GM19372 (cell line): ENCODE measurements at regions not wholly inside any gene's neighbourhood (a gene's known extent, or its start where the extent isn't known, plus 50 kb on each side); places are given as distances from the start of the nearest gene placed in this dataset.
"Not testable (repeated sequence)": the region's sequence is repeated elsewhere in the genome, so short reads cannot be mapped to it uniquely, and the experiment has no call there.

Experiments
- ATAC-seq: cut with Tn5 transposase; IDR thresholded peaks from one replicate; pipeline ENCODE4 v1.9.1; 2021; ENCODE audit warnings: mild to moderate bottlenecking, low read depth, moderate library complexity; ENCODE audit not compliant: unreplicated experiment

DNA sequence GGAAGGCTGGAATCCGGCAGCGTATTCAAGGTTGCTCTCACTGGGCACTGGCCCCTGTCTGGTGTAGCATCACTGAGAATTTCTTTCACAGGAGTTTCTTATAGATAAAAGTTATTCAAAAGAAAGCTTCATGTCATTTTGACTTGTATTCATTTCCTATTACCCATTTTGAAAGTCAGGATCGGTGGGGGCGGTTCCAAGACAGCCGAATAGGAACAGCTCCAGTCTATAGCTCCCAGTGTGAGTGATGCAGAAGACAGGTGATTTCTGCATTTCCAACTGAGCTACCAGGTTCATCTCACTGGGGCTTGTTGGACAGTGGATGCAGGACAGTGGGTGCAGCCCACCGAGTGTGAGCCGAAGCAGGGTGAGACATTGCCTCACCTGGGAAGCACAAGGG, 51.5 kb upstream of the CDC42EP3 start:
- ATAC-seq, result not testable (repeated sequence)

DNA sequence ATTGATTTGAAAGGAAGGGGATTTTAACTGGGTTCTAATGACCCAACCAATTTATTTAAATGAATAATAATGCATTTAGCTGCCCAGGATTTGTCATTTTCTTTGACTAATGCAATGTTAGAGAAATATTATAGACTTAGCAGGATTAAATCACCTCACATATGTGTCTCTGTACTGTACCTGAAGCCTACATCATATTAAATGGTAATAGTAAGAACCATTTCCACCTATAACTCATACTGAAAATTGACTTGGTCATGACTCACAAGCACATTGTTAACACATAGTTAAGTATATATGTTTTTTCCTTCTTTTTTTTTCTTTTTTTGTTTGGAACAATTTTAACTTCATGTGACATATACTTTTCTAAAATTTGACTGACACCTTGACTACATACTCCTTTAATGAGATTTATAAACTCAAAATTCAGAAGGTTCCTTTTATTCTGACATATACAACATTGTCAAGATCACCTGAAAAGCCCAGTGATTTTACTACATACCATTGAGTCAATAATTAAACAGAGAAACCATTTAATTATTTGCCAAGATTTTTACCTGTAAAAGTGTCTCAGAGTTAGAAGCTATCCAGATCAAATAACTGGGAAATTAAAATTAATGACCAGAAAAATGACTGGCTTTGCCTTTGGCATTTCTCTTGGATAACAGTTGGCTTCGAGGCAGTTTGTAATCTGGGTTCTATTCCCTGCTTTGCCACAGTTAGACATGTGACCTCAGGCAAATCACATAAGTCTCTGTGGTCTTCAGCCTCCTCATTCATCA, 58.8 kb upstream of the CDC42EP3 start:
- ATAC-seq, result no peak

DNA sequence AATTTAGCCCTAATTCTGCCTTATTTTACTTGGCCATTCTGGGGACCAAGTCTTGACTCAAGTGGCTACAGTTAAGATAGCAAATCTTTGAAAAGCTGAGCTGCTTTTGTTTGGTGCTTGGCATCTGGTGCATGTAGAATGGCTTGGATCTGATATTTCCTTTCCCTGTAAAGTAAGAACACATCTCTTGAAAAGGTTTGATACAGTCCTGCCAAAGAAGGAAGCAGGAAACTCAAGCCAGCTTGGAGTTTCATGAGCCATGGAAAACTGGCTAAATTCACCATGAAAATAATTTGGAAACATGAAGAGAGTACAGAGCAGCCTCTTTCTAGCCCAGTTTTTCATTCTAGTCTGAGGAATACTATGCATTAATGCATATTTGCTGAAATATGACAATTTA, 61.0 kb upstream of the CDC42EP3 start:
- ATAC-seq, result not testable (repeated sequence)

DNA sequence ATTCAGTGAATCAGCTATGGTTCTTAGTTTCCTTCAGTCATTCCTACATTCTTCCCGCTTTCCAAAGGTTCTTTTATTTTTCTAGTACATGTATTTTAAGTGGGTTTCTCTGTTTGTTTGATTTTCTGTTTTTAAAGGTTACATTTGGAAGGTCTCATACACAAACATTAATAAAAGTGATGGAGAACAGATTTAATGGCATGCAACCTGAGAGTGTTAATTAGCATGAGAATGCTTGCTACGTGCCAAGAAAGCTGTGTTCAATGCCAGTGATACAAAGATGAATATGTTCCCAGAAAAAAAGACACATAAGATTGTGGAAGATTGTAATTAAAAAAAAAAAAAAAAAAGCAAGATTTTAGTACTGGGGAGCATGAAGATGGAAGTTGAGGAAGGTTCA, 61.8 kb upstream of the CDC42EP3 start:
- no peak for ATAC-seq

DNA sequence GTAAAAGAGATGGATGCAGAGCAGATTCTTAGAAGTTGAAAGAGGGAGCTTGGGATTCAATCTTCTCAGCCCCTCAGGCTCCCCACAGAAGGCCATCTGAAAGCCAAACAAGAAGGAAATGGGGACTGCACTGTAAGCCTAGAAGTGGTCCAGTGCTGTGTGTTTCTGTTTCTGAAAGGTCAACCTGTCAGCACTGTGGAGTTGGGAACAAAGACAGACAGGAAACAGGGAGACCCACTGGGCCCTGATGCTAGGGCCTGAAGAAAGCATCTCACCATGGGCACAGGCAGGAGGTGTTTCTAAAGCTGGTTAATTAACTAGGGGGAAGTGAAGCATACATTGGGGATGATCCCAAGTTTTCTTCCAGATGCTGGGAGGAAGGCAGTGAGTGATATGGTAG, 62.5 kb upstream of the CDC42EP3 start:
- ATAC-seq, result not testable (repeated sequence)

DNA sequence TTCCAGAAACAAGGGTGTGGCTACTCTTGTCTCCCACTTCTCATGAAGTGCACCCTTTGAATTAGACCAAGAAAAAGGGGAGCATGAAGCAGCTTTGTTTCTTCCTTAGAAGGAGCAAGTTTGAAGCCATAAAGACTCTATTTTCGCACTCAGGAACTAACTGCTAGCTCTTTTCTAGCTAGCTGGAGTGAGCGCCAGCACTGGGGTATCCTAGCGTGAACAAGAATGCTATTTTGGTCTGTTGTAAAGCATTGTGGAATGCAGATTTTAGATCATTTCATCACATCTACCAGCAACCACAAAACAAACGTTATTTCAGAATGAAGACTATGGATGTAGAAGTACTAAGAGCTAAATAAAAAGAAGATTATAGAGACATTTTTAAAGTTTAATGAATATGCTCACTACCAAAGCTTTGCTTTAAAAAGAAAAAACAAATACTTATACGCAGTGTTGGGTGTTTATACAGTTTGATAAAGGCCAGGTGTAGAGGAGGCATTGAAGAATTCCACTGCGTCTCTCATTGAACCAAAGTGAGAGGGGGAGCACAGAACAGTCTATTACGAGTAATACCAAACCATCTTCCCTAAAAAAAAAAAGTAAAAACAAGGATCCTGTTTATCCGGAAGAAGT, 63.6 kb upstream of the CDC42EP3 start:
- ATAC-seq, result not testable (repeated sequence)

DNA sequence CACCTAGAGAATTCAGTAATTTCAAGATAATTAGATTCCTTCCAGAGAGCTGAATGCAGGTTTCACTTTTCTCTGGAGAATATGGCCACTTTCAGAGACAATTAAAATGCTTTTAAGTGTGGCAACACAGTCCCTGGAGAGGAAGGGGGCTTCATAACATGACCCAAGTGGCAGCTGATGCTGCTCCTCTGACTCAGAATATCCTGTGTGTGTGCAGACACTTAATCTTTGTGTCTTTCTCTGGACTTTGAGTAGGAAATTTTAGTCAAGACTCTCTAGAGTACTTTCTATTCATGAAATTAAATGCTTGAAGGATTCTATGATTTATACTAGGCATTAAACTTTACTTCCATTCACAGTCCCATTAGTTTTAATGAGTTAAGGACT, 64.1 kb upstream of the CDC42EP3 start:
- ATAC-seq, result not testable (repeated sequence)

DNA sequence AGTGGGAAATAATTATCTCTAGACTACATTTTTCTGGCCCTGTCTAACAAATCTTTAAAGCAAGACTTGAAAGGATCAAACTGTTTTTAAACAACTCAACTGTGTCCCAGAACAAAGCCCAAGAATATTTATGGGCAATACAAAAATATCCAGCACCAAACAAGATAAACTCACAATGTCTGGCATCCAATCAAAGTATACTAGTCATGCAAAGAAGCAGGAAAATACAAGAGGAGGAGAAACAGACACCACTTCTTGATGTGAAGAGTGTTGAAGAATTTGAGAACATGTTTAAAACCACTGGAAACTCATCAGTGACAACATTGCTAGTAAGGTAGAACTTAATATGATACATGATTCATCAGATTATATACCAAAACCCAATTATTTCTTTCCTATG, 66.1 kb upstream of the CDC42EP3 start:
- ATAC-seq, result no peak

DNA sequence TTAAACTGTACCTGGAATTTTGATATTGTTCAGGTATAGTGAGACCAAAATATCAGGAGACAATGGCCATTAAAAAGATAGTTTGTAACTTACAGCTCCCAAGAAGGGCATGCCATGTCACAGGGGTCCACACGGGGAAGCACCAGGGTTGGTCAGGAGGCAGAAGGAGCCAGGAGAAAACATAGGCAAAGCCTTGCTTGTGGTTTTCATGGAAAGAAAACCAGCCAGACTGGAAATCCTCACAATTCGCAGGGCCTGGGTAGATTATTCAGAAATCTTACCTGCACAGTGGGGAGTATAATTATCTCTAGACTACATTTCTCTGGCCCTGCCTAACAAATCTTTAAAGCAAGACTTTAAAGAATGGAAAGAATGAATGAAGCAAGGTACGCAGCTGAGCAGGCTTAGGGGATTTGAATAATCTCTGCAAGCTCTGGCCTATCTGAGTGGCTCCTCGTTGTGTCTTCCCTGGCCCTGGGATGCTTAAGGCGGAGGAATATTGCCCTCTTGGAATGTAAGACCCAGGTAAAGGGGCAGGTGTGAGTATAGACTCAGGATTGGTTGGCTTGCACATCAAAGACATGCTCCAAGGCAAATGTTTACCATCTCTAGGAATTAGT, 66.9 kb upstream of the CDC42EP3 start:
- ATAC-seq, result no peak

DNA sequence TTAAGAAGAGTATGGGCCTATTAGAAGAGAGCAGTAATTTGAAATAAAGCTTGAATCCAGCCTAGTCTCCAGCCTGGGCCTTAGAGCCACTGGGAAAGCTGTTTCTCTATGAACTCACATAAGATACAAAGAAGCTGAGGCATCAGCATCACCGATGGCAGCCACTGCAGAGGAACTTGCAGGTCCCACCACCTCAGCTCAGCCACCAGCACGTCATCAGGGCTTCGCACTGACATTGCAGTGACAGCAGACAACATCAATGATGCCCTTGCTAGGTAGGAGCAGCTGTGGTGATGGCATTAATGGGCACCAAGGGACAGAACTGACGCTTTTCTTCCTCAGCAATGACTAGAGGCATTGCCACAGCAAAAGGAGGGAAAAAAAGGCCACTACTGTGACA, 67.7 kb upstream of the CDC42EP3 start:
- no peak for ATAC-seq

DNA sequence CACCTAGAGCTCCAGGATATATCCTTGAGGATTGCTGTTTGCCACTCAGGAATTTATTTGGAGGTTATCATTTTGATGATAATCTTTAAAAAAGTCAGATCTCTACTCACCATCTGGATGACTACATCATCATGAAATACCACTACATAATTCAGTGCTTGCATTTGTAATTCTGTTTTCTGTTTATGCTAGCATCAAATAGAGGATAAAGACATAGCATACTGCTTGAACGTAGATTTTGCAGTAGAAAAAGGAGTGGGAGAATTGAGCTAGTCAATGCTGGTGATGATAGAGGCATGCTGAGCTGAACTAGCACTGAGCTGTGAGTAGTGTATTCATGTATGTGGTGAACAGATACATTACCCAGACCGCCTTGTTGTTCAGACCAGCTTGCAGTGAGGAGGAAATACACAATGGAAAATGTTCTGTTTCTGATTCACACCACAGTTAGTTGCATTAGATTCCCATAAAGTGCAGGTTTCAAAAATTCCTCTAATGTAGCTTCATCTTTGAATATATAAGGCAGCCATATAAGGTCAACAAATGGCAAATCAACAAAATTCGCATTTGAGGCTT, 68.8 kb upstream of the CDC42EP3 start:
- ATAC-seq, result no peak

DNA sequence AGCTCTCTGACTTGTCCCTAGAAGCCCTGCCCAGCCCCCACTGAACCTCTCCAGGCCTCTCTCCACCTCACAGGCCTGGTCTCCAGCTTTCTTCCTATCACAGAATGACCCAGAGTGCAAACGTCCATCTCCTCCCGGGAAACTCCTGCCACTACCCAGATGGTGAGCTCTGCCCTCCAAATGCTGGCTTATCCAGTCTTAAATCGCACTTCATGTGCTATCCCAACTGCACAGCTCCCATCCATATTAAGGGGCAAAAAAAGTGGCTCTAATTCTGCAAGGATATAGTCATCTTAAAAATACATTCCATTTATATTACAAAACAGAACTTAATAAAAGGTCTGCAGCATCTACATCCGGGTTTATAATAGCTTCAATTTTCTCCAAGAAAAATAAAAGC, 70.8 kb upstream of the CDC42EP3 start:
- no peak for ATAC-seq

DNA sequence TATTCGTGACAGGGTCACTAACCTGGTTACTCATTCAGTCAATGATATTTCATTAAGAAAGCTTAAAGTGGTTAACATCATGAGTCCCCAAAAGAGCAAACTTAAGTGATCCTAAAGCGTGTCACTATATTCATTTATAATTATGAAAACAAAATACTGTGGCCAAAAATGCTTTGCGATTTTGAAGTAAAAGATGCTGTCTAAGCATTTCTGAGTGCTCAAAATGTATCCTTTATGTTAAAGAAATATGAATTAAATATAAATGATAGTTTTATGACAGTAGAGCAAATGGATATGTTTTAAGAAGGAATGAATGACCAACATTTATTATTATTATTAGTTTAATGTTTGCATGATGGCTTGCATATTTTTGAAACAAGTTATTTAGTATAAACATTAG, 72.6 kb upstream of the CDC42EP3 start:
- ATAC-seq, result no peak

DNA sequence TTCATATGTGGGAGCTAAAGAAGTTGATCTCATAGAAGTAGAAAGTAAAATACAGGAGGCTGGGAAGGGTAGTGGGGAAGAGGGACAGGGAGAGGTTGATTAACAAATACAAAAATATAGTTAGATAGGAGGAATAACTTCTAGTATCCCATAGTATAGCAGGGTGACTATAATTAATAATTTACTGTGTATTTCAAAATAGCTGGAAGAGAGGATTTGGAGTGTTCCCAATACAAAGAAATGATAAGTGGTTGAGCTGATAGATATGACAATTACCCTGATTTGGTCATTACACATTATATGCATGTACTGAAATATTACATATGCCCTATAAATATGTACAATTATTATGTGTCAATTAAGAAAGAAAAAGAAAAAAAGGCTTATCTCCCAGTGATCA, 73.5 kb upstream of the CDC42EP3 start:
- not testable (repeated sequence) for ATAC-seq

DNA sequence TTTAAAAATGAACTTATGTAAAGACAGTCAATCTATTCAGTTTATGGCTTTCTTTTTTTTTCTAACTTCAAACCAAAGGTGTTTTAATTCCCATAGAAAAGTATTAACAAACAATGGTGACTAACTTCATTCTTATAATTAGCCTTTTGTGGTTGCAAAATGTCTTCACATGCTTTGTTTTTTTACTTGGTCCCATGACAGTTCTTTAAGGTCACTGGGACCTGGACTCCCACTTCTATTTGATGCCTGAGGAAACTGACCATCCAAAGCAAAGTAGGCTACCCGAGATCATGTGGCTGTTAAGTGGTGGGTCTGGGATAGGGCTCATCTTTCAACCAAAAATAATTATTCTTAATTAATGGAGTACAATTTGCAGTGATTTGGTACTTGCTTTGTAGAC, 74.6 kb upstream of the CDC42EP3 start:
- ATAC-seq, result not testable (repeated sequence)

DNA sequence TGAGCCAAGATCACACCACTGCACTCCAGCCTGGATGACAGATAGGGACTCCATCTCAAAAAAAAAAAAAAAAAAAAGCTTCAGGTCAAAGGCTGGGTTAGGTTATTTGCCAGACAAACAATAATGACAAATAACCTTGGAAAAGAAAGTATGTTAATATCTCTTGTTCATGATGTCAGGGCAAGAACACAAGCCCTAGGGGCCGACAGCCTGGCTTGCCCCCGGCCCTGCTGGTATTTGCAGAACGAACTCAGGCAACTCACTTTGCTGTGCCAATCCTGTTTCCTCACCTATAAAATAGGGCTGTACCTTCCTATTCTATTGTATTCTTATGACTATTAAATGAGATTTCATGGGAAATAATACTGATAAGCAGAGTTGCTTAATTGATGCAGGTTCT, 75.4 kb upstream of the CDC42EP3 start:
- ATAC-seq, result no peak

DNA sequence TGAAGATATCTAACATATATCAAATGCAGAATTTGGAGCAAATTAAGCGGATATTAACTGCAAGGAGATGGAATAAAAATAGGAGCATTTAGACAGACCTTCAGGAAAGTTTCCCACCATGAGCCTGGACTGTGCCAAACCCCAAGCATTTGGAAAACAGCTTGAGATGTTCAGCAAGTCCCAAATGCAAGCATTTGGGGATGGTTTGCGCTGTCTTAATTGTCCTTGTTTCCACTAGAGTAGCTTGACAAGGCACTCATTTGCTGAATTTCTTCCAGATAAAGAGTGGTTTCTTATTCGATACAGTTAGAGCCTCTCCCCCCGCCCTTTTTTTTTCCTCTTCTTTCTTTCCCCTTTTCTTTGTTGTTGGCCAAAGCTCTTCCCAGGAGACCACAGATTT, 77.1 kb upstream of the CDC42EP3 start:
- ATAC-seq, result no peak

DNA sequence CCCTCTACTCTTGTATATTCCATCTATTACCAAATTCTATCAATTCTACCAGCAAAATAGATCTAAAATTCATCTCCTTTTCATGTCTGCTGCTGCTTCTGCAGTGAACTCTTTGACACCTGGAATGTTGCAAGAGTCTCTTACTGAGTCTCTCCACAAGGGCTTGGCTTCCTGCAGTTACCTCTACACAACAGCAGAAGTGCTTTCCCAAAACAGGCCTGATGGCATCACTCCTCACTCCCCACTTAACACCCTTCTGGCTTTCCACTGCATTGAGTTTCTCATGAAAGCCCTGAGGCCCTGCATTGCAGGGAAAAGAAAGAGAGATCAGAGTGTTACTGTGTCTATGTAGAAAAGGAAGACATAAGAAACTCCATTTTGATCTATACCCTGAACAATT, 78.8 kb upstream of the CDC42EP3 start:
- not testable (repeated sequence) for ATAC-seq

DNA sequence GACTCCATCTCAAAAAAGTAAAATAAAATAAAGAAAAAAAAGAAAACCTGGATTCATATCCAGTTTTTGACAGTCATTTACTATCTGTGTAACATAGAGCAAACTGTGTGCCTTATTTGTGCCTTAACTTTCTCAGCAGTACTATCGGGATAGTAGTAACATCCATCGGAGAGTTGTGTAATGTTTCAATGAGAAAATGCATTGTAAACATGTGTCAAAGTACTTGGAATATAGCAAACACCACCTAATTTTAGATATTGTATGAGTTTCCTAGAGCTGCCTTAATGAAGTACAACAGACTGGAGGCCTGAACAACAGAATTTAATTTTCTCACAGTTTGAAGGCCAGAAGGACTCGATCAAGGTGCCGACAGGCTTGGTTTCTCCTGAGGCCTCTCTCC, 81.3 kb upstream of the CDC42EP3 start:
- no peak for ATAC-seq

DNA sequence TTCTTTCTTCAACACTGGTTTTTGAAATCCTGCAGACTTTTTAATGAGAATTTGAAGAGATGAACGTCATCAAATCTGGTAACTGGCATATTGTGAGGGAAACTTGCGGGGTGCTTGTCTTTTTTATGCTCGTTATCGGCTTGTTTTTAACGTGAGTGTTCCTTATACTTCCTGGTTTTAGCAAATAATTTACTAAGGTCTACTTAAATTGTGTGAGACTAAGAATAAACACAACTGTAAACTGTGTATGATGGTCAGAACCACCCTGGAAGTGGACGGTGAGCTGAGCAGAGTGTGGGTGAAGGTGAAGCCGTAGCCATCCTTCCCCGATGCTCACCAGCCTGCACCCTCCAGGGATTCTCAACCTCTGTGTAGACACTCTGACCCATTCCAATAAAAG, 82.3 kb upstream of the CDC42EP3 start:
- ATAC-seq, result no peak

DNA sequence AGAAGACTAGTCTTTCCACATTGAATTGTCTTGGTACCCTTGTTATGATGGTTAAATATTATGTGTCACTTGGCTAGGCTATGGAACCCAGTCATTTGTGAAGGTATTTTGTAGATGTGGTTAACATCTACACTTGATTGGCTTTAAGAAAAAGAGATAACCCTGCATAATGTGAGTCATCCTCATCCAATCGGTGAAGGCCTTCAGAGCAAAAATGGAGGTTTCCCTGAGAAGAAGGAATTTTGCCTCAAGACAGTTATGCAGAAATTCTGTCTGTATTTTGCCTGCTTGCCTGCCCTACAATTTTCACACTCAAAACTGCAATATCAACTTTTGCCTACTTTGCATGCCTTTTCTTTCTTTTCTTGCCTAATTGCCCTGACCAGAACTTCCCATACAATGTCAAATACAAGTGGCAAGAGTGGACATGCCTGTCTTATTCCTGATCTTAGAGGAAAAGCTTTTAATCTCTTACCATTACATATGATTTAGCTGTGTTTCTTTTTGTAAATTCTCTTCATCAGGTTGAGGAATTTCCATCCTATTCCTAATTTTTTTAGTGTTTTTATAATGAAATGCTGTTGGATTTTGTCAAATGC, 84.6 kb upstream of the CDC42EP3 start:
- not testable (repeated sequence) for ATAC-seq
